Stimulated activated CD4-positive, alpha-beta T cell treated with anti-CD3 and anti-CD28 coated beads, Interleukin-15, amount 100 ng/mL, for 48 hours (primary cell): ENCODE measurements at regions not wholly inside any gene's neighbourhood (a gene's known extent, or its start where the extent isn't known, plus 50 kb on each side); places are given as distances from the start of the nearest gene placed in this dataset.
"Not testable (repeated sequence)": the region's sequence is repeated elsewhere in the genome, so short reads cannot be mapped to it uniquely, and the experiment has no call there.

Source experiments
- DNase-seq, 2 donors: peaks; one replicate each; pipeline ENCODE4 v3.0.0-alpha.2; 2020; ENCODE audit warnings: low read depth in 2 of 2

DNA sequence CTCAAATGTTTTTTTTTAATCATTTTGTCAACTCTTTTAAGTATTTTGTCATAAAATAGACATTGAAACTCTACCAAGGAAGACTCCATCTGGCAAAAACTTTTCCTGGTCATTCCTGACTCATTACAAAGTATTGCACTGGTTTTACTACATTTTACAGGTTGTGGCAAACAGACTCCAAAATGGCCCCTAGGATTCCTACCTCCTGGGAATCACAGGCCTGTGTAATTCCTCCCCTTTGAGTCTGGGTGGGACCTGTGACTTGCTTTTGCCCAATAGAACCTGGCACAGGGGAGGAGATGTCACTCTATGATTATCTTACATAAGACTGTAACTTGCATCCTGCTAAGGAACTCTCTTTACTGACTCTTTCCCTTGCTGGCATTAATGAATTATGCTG lies 123.6 kb upstream of the KCNJ6 start:
- no peak for DNase-seq

DNA sequence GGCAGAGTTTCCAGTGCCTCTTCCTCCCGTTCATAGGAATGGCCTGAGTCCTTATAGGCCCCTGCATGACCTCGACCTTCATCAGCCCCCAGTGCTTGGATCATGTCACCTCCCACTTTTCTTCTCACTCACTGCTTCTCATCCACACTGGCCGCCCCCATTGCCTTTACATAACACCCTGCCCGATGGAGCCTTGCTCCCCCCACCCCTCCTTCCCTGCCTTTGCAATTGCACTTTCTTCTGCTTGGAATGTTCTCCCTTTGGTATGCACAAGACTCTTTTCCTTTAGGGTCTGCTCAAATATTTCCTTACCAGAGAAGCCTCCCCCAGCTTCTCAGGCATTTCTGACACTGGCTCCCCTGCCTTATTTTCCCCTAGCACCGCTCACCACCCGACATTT lies 125.2 kb upstream of the KCNJ6 start:
- DNase-seq, result no peak

DNA sequence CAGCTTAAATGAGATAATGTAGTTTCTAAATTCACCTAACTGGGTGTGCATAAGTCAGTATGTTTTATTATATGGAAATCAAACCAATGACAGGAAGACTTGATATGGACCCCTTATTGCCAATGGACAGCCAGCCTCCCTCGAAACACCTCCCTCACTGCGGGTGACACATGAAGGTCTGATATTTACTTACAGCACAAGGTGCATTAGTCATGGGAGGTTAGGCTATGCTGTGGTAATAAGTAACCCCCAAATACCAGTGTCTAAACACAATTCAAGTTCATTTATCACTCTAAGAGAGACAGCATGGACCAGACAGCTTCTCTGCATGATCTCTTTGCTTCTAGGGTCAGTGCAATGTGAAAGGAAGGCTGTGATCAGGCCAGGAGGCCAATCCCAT lies 126.0 kb upstream of the KCNJ6 start:
- DNase-seq, result no peak

DNA sequence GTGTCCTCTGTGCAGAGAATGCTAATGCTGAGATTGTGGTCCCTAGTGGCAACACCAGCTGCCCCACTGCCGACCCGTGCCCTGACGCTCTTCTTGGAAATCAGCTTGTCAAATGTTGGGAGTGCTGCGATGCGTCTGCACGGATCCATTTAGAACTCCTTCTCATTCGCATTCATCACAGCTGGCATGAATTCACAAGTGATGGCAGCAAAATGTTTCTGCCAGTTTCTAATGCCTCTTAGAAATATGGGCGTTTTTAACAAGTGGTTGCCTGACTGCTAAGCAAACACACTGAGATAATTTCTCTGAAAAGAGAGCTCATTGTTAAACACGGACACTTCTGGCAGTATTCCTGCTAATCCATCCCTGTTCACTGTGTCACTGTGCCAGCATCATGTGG lies 131.9 kb upstream of the KCNJ6 start:
- DNase-seq, result no peak

DNA sequence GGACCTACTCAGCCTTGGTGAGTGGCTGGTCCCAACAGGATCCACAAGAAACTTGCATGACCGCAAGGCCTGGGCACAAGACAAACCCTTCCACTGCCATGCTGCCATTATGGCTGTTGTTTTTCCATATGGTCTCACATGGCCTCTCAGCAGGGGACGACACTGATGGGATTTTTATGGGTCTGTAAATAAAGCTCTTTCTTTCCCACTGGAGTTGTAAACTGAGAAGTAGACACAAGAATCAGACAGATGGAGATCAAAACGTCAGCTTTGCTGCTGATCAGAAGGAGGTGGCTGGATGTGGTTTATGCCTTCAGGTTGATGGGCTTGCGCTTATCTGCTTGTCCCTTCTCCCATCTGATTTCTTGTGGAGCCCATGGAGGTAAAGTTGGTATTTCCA lies 138.1 kb upstream of the KCNJ6 start:
- DNase-seq, result no peak

DNA sequence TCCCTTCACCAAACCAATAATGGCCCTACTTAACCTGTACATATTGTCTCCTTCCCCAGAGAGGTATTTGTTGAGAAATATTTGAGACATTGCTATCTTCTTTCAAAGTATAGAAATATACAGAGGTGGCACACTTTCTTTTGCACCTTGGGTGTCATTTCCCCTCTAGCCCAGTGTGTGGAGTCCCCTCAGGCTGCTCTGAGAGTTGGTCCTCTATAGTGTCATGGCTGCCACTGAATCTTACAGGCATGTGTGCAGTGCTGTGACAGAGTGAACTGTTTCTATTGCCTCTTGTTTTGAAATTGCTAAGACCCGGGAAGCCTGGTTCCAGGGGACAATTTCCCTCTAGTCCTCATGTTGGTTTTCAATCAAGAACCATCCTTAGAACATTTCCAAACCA lies 140.2 kb upstream of the KCNJ6 start:
- DNase-seq, result no peak

DNA sequence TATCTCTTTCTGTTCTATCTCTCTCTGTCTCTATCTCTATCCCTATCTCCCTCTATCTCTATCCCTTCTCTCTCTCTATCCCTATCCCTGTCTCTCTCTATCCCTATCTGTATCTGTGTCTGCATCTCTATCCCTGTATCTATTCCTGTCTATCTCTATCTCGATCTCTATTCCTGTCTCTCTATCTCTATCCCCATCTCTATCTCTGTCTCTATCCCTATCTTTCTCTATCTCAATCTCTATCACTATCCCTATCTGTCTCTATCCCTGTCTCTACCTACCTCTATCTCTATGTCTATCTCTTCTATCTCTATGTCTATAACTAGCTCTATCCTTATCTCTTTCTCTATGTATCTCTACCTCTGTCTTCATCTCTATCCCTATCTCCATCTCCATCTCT lies 141.4 kb upstream of the KCNJ6 start:
- DNase-seq, result no peak

DNA sequence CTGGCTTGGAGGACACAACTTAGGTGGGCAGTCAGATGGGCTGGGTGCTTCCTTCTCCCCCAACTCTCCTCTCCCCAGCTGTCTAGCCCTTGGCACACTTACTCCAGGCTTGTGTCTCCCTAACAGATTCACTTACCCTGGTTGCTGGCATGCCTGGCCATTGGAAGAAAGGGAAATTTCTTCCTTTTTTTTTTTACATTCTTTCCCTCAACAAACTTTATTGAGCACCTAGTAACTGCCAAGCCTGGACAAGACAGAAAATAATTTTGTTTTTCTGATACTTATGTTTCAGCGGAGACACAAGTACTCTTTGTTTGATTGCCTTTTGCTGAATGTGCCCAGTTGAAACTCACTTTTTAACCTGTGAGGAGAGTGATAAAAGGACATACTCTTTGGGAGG lies 144.3 kb upstream of the KCNJ6 start:
- no peak for DNase-seq

DNA sequence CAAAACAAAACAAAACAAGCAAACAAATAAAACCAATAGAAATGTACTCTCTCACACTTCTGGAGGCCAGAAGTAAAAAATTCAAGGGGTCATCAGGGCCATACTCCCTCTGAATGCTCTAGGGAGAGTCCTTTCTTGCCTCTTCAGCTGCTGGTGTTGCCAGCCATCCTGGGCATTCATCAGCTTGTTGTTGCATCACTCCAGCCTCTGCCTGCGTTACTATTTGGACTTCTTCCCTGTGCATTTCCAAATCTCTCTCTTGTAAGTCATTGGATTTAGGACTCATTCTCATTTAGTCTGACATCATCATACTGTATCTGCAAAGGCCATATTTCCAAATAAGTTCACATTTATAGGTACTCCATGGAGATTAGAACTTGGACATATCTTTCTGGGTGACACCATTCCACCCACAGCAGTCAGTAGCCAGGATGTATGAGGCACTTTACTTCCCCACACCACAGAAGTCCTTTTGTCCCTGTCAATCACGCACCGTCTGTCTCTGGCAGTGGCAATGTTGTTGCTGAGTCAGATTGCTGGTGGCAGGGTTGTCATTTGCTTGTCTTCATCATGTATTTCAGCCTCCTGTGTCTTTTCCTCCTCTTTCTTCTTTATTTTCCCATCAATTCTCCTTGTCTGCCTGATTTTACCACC lies 151.0 kb upstream of the KCNJ6 start:
- no peak for DNase-seq

DNA sequence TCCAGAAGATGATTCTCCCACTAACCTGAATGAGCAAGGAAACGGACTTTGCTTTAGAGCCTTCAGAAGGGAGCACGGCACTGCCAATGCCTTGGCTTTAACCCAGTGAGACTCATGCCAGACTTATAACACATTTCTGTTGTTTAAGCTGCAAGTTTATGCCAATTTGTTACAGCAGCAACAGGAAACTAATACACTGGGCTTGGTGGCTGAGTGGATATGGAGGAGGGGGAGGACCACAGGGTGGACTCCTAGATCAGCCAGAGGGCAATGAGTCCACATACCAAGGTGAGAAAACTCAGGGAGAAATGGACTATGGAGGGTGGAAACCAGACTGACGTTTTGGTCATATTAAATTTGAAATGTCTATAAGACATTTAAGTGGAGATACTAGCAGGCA lies 156.2 kb upstream of the KCNJ6 start:
- no peak for DNase-seq

DNA sequence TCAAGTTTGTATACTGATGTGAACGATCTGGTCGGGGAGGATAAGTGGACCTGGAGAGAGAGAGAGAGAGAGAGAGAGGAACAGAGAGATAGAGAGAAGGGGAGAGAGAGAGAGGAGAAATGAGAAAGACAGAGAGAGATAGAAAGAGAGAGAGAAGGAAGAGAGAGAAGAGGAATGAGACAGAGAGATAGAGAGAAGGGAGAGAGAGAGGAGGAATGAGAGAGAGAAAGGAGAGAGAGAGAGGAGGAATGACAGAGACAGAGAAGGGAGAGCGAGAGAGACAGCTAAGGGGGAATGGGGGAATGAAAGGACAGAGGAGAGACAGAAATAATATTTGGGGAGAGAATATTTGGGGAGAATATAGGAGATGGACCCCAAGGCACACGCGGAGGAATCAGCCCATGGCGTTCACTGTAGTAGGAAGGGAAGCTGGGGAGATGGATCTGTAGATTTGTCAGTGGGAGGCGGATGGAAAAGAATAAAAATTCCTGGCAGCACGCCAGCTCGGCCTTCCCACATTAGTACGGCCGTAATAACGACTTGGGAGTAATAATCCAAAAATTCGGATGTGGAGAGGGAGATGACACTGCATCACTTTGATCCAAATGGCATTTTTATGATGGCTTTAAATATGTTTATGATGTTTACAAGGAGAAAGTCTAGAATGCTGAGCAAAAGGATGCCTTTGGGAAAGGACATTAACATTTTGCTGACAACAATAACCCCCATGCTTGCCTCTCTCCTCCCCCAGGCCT lies 159.8 kb upstream of the KCNJ6 start:
- DNase-seq, result no peak

DNA sequence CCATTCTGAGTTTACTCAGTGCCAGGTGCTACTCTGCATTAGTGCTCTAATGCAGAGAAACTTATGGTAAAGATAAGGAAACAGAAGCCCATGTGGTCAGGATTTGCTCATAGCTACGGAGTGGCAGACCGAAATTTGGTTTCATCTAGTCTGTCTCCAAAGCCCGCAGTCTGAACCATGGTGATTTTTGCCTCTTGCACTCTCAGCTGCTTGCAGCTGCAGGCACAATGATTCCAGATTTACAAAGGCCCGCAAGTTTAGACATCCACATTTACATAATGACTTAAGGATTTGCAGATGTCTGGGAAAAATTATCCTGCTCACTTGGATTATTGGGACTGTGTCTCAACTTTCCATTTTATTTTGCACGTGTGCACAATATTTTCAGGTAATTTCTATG lies 161.3 kb upstream of the KCNJ6 start:
- DNase-seq, result no peak

DNA sequence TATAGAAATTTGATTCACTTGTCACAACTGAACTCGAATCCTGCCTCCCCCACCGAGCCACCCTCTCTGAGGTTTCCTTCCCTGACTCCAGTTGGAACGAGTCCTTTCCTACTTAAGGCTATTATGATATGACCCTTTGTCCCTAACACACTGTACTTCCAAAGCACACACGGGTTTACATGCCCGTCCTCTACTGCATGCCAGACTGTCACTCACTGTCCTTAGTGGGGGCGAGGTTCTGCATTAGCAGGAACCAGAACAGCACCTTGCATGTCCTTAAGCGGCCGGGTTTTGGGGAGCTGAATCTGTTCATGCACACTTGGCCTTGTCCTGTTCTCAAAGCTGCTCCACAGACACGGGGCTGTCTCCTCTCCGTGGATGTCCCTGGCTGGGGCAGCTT lies 164.6 kb upstream of the KCNJ6 start:
- DNase-seq, result no peak

DNA sequence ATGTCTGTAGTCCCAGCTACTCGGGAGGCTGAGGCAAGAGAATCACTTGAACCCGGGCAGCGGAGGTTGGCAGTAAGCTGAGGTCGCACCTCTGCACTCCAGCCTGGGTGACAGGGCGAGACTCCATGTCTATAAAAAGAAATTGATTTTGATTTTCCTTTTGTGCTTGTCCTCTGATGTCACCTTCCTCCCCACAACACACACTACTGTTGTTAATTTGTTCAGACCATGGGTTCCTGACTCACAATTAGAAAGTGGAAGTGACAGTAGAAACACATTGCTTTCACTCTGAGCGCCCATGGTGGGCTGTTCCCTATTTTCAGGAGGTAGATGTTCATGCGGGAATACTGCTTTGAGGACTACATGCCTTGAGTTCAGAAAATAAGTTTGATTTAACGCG lies 165.5 kb upstream of the KCNJ6 start:
- no peak for DNase-seq

DNA sequence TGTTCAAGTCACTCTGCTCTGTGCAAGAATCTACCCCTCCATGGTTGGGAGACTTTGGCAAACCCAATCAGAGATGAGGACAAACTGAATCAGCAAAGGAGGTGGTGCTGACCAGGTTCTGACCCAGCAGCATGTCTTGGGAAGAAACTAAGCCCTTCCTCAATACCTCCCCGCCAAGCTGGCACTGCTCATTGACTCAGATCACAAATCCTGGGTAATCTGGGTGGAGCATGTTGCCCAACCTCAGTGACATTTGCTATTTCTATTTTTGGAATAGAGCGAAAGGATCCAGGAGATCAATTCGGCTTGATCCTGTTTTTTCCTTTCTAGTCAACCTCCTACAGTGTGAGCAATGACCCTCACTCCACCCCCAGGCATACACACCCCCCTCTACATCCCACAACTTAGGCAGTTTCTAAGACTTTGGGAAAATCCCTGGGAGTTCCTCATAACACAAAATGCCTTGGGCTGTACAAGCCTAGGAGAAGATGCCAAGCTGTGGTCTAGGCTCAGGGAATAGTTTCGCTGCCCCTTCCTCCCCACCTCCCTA lies 166.8 kb upstream of the KCNJ6 start:
- DNase-seq, result no peak

DNA sequence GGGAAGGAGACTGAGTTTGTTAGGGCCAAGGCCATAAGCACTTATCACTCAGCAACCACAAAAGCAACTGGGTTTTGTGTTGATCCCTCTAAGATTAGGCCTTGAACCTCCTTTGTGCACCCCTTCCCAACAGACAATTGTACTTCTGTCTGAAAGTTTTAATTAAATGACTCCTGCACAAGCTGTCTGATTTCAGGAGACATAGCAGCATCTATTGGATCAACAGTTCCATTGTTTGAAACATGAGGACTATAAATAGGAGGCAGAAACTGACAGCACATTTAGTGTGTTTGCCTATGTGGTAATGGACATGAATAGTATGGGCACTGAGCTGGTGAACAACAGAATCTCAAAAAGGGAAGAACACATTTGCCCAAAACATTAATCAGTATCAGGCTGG lies 167.3 kb upstream of the KCNJ6 start:
- no peak for DNase-seq

DNA sequence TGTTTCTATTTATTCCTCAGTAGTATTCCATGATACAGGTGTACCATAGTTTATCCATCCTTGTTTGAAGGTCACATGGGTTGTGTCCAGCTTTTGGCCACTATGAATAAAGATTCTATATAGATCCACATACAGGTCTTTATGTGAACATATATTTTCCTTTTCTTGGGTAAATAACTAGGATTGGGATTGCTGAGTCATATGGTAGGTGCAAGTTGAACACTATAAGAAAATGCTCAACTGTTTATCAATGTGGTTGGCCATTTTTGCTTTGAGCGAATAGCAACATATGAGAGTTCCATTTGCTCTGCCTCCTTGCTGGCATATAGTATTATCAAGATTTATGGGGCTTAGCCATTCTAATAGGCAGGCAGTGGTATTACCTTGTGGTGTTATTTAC lies 170.2 kb upstream of the KCNJ15 start:
- DNase-seq, result no peak

DNA sequence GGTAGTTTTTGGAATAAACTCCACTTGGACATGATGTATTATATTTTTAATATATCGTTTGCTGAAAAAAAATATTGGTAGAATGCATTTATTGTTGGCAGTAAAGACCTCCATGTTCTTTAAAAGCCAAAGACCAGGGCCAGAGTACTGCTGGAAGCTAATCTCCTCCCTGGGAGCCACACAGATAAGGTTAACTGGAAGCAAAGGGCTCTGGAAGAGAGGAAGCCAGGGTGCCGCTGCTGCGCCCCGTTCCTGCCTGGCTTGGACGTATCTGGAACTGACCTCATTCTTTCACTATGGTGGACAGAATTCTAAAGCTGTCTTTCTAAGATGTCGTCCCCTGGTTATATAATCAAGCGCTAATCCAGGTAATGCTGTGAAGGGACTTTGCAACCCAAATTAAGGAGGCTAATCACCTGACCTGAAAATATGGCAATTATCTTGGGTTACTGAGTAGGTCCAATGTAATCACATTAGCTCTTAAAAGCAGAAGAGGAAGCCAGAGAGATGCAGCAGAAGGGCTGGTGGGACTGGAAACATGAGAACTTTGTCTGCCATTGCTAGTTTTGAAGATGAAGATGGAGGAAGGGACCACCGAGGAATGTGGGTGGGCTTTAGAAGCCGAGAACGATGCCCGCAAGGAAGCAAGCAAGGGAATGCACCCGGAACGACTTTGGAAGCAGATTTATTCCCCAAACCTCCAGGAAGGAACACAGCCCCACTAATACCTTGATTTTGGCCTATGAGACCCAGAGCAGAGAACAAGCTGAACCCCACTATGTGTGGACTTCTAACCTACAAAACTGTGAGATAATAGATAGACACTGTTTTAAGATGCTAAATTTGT lies 167.7 kb upstream of the KCNJ15 start:
- no peak for DNase-seq

DNA sequence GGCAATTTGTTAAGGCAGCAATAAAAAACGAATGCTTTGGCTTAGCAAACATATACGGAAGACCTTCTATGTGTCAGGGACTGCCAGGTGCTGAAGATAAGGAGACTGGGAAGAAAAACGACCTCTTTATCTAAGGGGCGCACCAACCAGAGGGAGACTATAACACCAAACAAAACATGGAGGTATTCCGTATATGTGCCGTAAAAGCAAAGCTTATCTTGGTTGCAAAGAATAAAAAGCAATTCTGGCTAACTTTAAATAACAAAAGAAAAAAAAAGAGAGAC lies 167.1 kb upstream of the KCNJ15 start:
- no peak for DNase-seq

DNA sequence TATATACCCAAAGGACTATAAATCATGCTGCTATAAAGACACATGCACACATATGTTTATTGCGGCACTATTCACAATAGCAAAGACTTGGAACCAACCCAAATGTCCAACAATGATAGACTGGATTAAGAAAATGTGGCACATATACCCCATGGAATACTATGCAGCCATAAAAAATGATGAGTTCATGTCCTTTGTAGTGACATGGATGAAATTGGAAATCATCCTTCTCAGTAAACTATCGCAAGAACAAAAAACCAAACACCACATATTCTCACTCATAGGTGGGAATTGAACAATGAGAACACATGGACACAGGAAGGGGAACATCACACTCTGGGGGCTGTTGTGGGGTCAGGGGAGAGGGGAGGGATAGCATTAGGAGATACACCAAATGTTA lies 165.7 kb upstream of the KCNJ15 start:
- DNase-seq, result not testable (repeated sequence)

DNA sequence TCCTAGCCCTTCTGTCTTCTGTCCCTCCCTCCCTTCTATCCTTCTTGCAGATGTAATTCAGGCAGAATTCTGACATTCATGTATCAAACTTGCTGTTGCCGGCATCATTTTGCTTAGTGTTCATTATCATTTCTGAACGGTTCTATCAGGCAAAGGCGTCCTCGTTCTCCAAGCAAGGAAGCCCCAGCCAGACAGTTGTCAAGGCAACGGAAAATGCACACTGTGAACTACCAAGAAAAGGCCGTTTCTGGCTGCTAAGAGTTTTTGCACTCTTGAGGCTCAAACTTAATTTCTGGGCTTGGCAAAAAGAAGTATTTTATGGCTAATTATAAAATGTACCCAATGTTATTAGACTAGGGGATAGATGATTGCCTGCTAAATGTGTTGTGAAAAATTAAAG lies 164.7 kb upstream of the KCNJ15 start:
- DNase-seq, result no peak

DNA sequence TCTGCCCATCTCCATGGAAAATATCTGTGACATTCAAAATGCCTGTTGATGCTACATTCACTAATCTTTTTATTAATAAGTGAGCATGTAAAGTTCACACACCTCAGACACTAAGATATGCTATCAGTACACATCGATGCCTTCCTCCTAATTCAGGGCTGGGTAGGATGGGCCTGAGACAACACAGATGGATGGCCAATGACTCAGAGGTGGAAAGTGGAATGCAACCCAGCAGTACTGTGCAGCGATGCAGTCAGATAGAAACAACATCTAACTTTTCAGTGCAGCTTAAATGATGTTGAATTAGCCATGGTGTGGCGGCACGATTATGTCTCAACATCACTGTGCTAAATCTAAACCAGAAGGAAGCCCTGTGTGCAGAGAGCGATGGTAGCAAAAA lies 161.6 kb upstream of the KCNJ15 start:
- no peak for DNase-seq

DNA sequence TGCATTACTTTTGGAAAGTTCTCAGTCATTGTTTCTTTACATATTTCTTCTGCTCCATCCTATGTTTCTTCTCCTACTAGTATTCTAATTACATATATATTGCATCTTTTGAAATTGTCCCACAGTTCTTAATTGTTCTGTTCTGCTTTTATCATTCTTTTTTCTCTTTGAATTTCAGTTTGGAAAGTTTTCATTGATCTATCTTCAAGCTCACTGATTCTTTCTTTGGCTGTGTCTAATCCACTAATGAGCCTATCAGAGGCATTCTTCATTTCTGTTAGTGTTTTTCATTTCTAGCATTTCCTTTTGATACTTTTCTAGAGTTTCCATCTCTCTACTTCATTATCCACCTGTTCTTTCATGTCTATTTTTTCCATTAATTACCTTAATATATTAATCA lies 159.0 kb upstream of the KCNJ15 start:
- no peak for DNase-seq
